GM12872 (cell line): ENCODE measurements at regions not wholly inside any gene's neighbourhood (a gene's known extent, or its start where the extent isn't known, plus 50 kb on each side); places are given as distances from the start of the nearest gene placed in this dataset.

Experiments used
- CTCF ChIP-seq: IDR thresholded peaks from 3 replicates; pipeline ENCODE4 v1.5.1; 2011; ENCODE audit warnings: low read depth, mild to moderate bottlenecking, low read length, moderate library complexity; ENCODE audit not compliant: insufficient read depth

GRCh38 chr2:88281302-88282217 is 111.4 kb downstream of the THNSL2 start:
- TF ChIP-seq CTCF: no peak

- TF ChIP-seq CTCF: no peak
Observed at GRCh38 chr2:88269836-88270235, 99.7 kb downstream of the THNSL2 start.

- no peak for TF ChIP-seq CTCF
Observed at GRCh38 chr2:88265352-88266303, 95.5 kb downstream of the THNSL2 start.

- TF ChIP-seq CTCF: no peak
Observed at GRCh38 chr2:88263861-88264260, 93.7 kb downstream of the THNSL2 start.

- no peak for TF ChIP-seq CTCF
Observed at GRCh38 chr2:88261725-88262124, 91.6 kb downstream of the THNSL2 start.

GRCh38 chr2:88258208-88258607 is 88.1 kb downstream of the THNSL2 start:
- no peak for TF ChIP-seq CTCF

GRCh38 chr2:88254437-88255091 is 84.4 kb downstream of the THNSL2 start:
- TF ChIP-seq CTCF: no peak
